HepG2 (cell line): ENCODE measurements at regions not wholly inside any gene's neighbourhood (a gene's known extent, or its start where the extent isn't known, plus 50 kb on each side); places are given as distances from the start of the nearest gene placed in this dataset.

ENCODE experiments used
- ATAC-seq: fragments of 200-7000 bp; cut with Tn5 transposase; 3 replicates; pipeline ENCODE4 v1.9.1; 2020; ENCODE audit warnings: mild to moderate bottlenecking, moderate library complexity
- BruUV-seq: library from RNA; stranded (reverse); fragments of 400-500 nt; replicated peaks from 2 replicates; lab custom pipeline; 2021; lab: Mats Ljungman, UMichigan
- CTCF ChIA-PET: fragments of 300-600 bp; formaldehyde crosslinking; extraction: SDS; loops from one replicate; lab custom pipeline; 2021; ENCODE audit warnings: low total read pairs, inconsistent platforms, low intra/inter-chr PET ratio; lab: Yijun Ruan, JAX
- POLR2A ChIA-PET: fragments of 350-600 bp; sonication (Branson Sonifier 250); formaldehyde crosslinking; loops from one replicate; lab custom pipeline; 2020; ENCODE audit warnings: antibody characterized with exemption, inconsistent platforms; lab: Yijun Ruan, JAX
- DNase-seq: peaks from one replicate; pipeline ENCODE4 v3.0.0-alpha.2; 2015; ENCODE audit warnings: low spot score
- FAIRE-seq: peaks from 3 replicates; lab custom pipeline; 2011; peaks lifted over from hg19 to GRCh38; lab: Jason Lieb, UNC
- H2AFZ ChIP-seq: one replicate; pipeline ENCODE4 v1.6.1; 2011; ENCODE audit warnings: low read length, inconsistent platforms
- H3K27ac ChIP-seq: fragments of 300-600 bp; 3 replicates; pipeline ENCODE4 v1.8.0; 2011; ENCODE audit warnings: mixed run types, mild to moderate bottlenecking, mixed read lengths, low read length, inconsistent platforms; ENCODE audit not compliant: insufficient read depth; ENCODE audit errors: extremely low read length
- H3K27me3 ChIP-seq, 2 experiments: fragments of 200-600 bp in 1 of 2; 2 replicates in 1 of 2; 3 replicates in 1 of 2; pipeline versions ENCODE4 v1.6.0 to v1.8.0; 2011; ENCODE audit warnings: low read length in 2 of 2, mild to moderate bottlenecking in 2 of 2, moderate library complexity in 2 of 2, inconsistent platforms in 1 of 2; ENCODE audit not compliant: insufficient read depth in 2 of 2, control insufficient read depth in 1 of 2
- H3K36me3 ChIP-seq, 2 experiments: fragments of 200-600 bp in 1 of 2; replicated peaks in 1 of 2; 2 replicates in 1 of 2; 3 replicates in 1 of 2; pipeline versions ENCODE4 v1.5.1 to v1.8.0; 2011; ENCODE audit warnings: low read length in 2 of 2, inconsistent platforms in 1 of 2; ENCODE audit not compliant: insufficient read depth in 2 of 2, control insufficient read depth in 1 of 2
- H3K4me1 ChIP-seq: 2 replicates; pipeline ENCODE4 v1.5.1; 2012; ENCODE audit warnings: low read length, inconsistent platforms; ENCODE audit not compliant: insufficient read depth
- H3K4me2 ChIP-seq: 2 replicates; pipeline ENCODE4 v1.6.0; 2011; ENCODE audit warnings: low read depth, low read length, inconsistent platforms
- H3K4me3 ChIP-seq, 3 experiments: fragments of 200-600 bp in 1 of 3; sonication (generic), shearing (Covaris generic) in 1 of 3; replicated peaks in 1 of 3; 2 replicates each; pipeline ENCODE4 v1.5.1; 2011 to 2016; ENCODE audit warnings: low read length in 3 of 3, inconsistent platforms in 2 of 3, low read depth in 2 of 3, mild to moderate bottlenecking in 2 of 3, control low read depth in 1 of 3, mixed read lengths in 1 of 3; ENCODE audit not compliant: insufficient read depth in 1 of 3
- H3K79me2 ChIP-seq: one replicate; pipeline ENCODE4 v1.6.1; 2011; ENCODE audit warnings: low read length, inconsistent platforms; ENCODE audit not compliant: insufficient read depth
- H3K9ac ChIP-seq: 2 replicates; pipeline ENCODE4 v1.6.0; 2011; ENCODE audit warnings: mild to moderate bottlenecking, low read depth, low read length, inconsistent platforms; ENCODE audit not compliant: insufficient read depth
- H3K9me3 ChIP-seq: 2 replicates; pipeline ENCODE4 v1.5.1; 2012; ENCODE audit warnings: mild to moderate bottlenecking, low read length
- H4K20me1 ChIP-seq: 2 replicates; pipeline ENCODE4 v1.6.0; 2011; ENCODE audit warnings: inconsistent platforms, mild to moderate bottlenecking, low read length, moderate library complexity; ENCODE audit not compliant: insufficient read depth
- ARID3A ChIP-seq: IDR thresholded peaks from 2 replicates; pipeline ENCODE4 v1.6.1; 2012; ENCODE audit warnings: low read depth, low read length, improper control_type of control experiment
- BHLHE40 ChIP-seq: IDR thresholded peaks from 2 replicates; pipeline ENCODE4 v1.6.1; 2011; ENCODE audit warnings: low read length, improper control_type of control experiment
- CERS6 ChIP-seq: sonication (generic); formaldehyde crosslinking; IDR thresholded peaks from 2 replicates; pipeline ENCODE4 v1.5.0; 2020; ENCODE audit warnings: missing genetic modification reagents
- HOXD1 ChIP-seq: sonication (generic); formaldehyde crosslinking; IDR thresholded peaks from 2 replicates; pipeline ENCODE4 v1.5.0; 2020; ENCODE audit warnings: missing genetic modification reagents
- MIER3 ChIP-seq: IDR thresholded peaks from 2 replicates; pipeline ENCODE4 v1.6.1; 2016; ENCODE audit warnings: missing compliant biosample characterization, borderline replicate concordance
- PRDM15 ChIP-seq: sonication (generic); formaldehyde crosslinking; IDR thresholded peaks from 2 replicates; pipeline ENCODE4 v1.4.0; 2020; ENCODE audit warnings: missing genetic modification reagents
- XRCC5 ChIP-seq: fragments of 200-400 bp; formaldehyde crosslinking; optimal IDR thresholded peaks from 2 replicates; pipeline ENCODE3; 2017; ENCODE audit warnings: mild to moderate bottlenecking, low read length
- ZNF234 ChIP-seq: sonication (generic); formaldehyde crosslinking; conservative IDR thresholded peaks from 2 replicates; pipeline ENCODE4 v1.5.1; 2020; ENCODE audit warnings: mild to moderate bottlenecking, missing genetic modification reagents
- ZNF282 ChIP-seq: fragments of 450-650 bp; IDR thresholded peaks from 2 replicates; pipeline ENCODE4 v1.6.1; 2018; ENCODE audit not compliant: partially characterized antibody
- ZNF331 ChIP-seq: sonication (generic); formaldehyde crosslinking; IDR thresholded peaks from 2 replicates; pipeline ENCODE4 v1.4.0; 2020; ENCODE audit warnings: missing genetic modification reagents
- ZSCAN21 ChIP-seq: sonication (generic); formaldehyde crosslinking; IDR thresholded peaks from 2 replicates; pipeline ENCODE4 v1.8.0; 2022; ENCODE audit warnings: mild to moderate bottlenecking, missing genetic modification reagents, moderate library complexity, borderline replicate concordance
- WGBS: methylation state at CpG from one replicate; pipeline ENCODE4 v1.1.6; 2017; ENCODE audit warnings: low lambda C conversion rate; 5-methylcytosine and 5-hydroxymethylcytosine counted together
- in situ Hi-C: cut with HindIII; loops from 2 replicates; pipeline ENCODE4 v1.10.0; 2017; ENCODE audit warnings: low pct_unique_long_range_greater_than_20kb; ENCODE audit not compliant: extremely low pct_ligation_motif_present
- intact Hi-C: fragments of 100-400 bp; cut with micrococcal nuclease; formaldehyde crosslinking; loops from one replicate; pipeline ENCODE4 v1.10.0; 2022; ENCODE audit not compliant: unreplicated experiment

GRCh38 chr3:106257172-106257571, 388.4 kb upstream of the CBLB start:
- Histone ChIP-seq H3K4me3 (no peak overlapping the region), H2AFZ (no peak overlapping the region), H3K27ac (no peak overlapping the region), H3K4me1 (no peaks in the 10 kb centered on the region)
- FAIRE-seq, result no peak
- no peak for ATAC-seq
- in situ Hi-C loops, result no loop called here
- intact Hi-C loops, result no loop called here
- TF ChIP-seq ZNF234 (CRISPR knock-in tag), result no peak
- TF ChIP-seq, all 625 proteins: peak for 0
- BruUV-seq, result no TSS peak
- Histone ChIP-seq H3K36me3 (no peaks in the 10 kb centered on the region), H3K9ac (no peak overlapping the region), H3K79me2 (no peaks in the 10 kb centered on the region), H3K27me3 (no peaks in the 10 kb centered on the region), H3K4me2 (no peak overlapping the region), H4K20me1 (no peaks in the 10 kb centered on the region), H3K9me3 (peaks cover 9% of the 10 kb centered on the region; the same call in 1 of the 2 replicates)
- ChIA-PET POLR2A (no interaction called here), CTCF (no interaction called here)
- WGBS, result 84% methylated on average over 3 of the region's 3 CpGs
- no peak for DNase-seq

GRCh38 chr3:106261396-106261795, 392.6 kb upstream of the CBLB start:
- no TSS peak for BruUV-seq
- intact Hi-C loops, result no loop called here
- no peak for FAIRE-seq
- TF ChIP-seq ZNF282 (no peak), PRDM15 (CRISPR knock-in tag) (no peak), XRCC5 (no peak), ZNF331 (CRISPR knock-in tag) (no peak), MIER3 (CRISPR knock-in tag) (no peak), BHLHE40 (no peak), CERS6 (no peak), HOXD1 (no peak), ZSCAN21 (CRISPR knock-in tag) (no peak), ARID3A (no peak)

More at GRCh38 chr3:106261396-106261795, 392.6 kb upstream of the CBLB start:
- in situ Hi-C loops, result no loop called here
- Histone ChIP-seq H3K36me3 (no peaks in the 10 kb centered on the region), H3K27ac (no peak overlapping the region), H3K9me3 (0 out of 2 replicates have a peak, but pooled peaks cover 5% of the 10 kb centered on the region), H3K9ac (no peak overlapping the region), H3K27me3 (no peaks in the 10 kb centered on the region), H3K4me1 (no peaks in the 10 kb centered on the region), H4K20me1 (no peaks in the 10 kb centered on the region), H3K79me2 (no peaks in the 10 kb centered on the region), H2AFZ (no peak overlapping the region), H3K4me2 (no peak overlapping the region), H3K4me3 (no peak overlapping the region)
- 4% methylated on average over 1 of the region's 1 CpG for WGBS
- ATAC-seq (no peak), DNase-seq (no peak)
- POLR2A ChIA-PET, result no interaction called here
- CTCF ChIA-PET, result no interaction called here
